Colonic mucosa (tissue), 4 donors: ENCODE measurements at regions not wholly inside any gene's neighbourhood (a gene's known extent, or its start where the extent isn't known, plus 50 kb on each side); places are given as distances from the start of the nearest gene placed in this dataset.

Experiments used
- DNase-seq: peaks from one replicate; pipeline ENCODE4 v3.0.0-alpha.2; 2020
- H3K27ac ChIP-seq: fragments of 200-600 bp; one replicate; pipeline ENCODE4 v1.8.0; 2021
- H3K27me3 ChIP-seq: fragments of 200-600 bp; one replicate; pipeline ENCODE4 v1.8.0; 2021
- H3K36me3 ChIP-seq: fragments of 200-600 bp; one replicate; pipeline ENCODE4 v1.8.0; 2021
- H3K4me1 ChIP-seq: fragments of 200-600 bp; one replicate; pipeline ENCODE4 v1.8.0; 2021; ENCODE audit warnings: mild to moderate bottlenecking
- H3K4me3 ChIP-seq: fragments of 200-600 bp; one replicate; pipeline ENCODE4 v1.8.0; 2021
- H3K9ac ChIP-seq, 2 donors: one replicate each; pipeline ENCODE4 v1.7.0; 2013; ENCODE audit warnings: control low read depth in 2 of 2, low read depth in 2 of 2, low read length in 2 of 2
- H3K9me3 ChIP-seq: fragments of 200-600 bp; one replicate; pipeline ENCODE4 v1.8.0; 2021
- intact Hi-C: fragments of 100-400 bp; cut with DNase I; formaldehyde crosslinking; loops from one replicate; pipeline ENCODE4 v1.14.1; 2022
- TF ChIP-seq, protein P1 (sequence below): fragments of 200-600 bp; IDR thresholded peaks from one replicate; pipeline ENCODE4 v1.8.0; 2022; ENCODE audit warnings: antibody characterized with exemption, mild to moderate bottlenecking
- donor health status: healthy.
- donor health status: DM: no; HTN: no; CAD: no.
- donor health status: DM: no; HTN: no; CAD: no.

DNA sequence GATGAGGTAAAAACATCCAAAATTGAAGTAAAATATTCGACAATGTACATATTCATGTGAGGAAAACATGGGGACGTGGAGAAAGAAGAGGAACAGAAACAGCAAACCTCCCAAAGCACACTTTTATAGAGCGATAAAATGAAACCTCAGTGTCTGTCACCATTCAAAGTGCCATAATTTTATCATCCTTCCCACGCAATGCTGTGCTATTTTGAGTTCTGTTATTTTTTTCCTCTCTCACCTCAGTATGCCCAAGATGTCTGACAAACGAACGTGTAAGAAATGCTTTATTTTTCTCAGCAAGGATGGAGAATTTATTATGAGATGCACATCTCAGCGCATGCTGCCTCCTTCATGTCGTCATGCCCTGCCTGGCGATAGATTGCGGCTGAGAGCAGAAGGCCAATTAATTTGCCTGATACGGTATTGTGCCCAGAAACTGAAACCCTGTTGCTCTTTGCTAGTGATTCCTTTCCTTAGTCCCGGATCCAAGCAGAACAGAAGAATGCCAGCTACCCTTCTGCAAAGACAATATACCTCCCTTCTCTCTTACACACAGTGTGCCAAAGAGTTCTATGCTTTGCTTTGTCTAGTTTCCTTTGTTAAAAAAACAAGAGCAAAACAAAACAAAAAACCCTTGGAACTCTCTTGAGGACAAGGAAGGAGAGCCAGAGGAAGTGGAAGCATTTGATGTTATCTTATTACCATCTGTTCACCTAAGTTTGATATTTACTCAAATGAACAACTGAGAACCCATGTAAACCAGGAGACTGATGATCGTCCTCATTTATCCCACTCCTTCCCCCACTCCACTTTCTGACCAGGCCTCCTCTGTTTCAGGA, 192.4 kb downstream of the SEMA6A start:
- Histone ChIP-seq H3K4me3 (no peak overlapping the region), H3K27ac (no peak overlapping the region), H3K4me1 (no peaks in the 10 kb centered on the region), H3K9me3 (no peaks in the 10 kb centered on the region), H3K36me3 (no peaks in the 10 kb centered on the region), H3K9ac (no peak overlapping the region), H3K27me3 (no peaks in the 10 kb centered on the region)
- intact Hi-C loops = no loop called here
- TF ChIP-seq, protein P1, sequence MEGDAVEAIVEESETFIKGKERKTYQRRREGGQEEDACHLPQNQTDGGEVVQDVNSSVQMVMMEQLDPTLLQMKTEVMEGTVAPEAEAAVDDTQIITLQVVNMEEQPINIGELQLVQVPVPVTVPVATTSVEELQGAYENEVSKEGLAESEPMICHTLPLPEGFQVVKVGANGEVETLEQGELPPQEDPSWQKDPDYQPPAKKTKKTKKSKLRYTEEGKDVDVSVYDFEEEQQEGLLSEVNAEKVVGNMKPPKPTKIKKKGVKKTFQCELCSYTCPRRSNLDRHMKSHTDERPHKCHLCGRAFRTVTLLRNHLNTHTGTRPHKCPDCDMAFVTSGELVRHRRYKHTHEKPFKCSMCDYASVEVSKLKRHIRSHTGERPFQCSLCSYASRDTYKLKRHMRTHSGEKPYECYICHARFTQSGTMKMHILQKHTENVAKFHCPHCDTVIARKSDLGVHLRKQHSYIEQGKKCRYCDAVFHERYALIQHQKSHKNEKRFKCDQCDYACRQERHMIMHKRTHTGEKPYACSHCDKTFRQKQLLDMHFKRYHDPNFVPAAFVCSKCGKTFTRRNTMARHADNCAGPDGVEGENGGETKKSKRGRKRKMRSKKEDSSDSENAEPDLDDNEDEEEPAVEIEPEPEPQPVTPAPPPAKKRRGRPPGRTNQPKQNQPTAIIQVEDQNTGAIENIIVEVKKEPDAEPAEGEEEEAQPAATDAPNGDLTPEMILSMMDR = no peak
- no peak for DNase-seq

- H3K27me3 ChIP-seq = no peaks in the 10 kb centered on the region
- no peaks in the 10 kb centered on the region for H3K36me3 ChIP-seq
These were observed 193.4 kb downstream of the SEMA6A start for GRCh38 chr5:116381201-116381600.

GRCh38 chr5:116380621-116381020, 194.0 kb downstream of the SEMA6A start:
- H3K9me3 ChIP-seq = no peaks in the 10 kb centered on the region
- H3K27ac ChIP-seq = no peak overlapping the region
- intact Hi-C loops = no loop called here
- no peaks in the 10 kb centered on the region for H3K4me1 ChIP-seq
- H3K9ac ChIP-seq = no peak overlapping the region
- no peaks in the 10 kb centered on the region for H3K36me3 ChIP-seq
- no peak for DNase-seq
- TF ChIP-seq, protein P1 = no peak
- no peak overlapping the region for H3K4me3 ChIP-seq
- H3K27me3 ChIP-seq = no peaks in the 10 kb centered on the region

More at GRCh38 chr5:116381201-116381600, 193.4 kb downstream of the SEMA6A start:
- no peaks in the 10 kb centered on the region for H3K9me3 ChIP-seq
- no peak overlapping the region for H3K9ac ChIP-seq
- DNase-seq = no peak
- H3K27ac ChIP-seq = no peak overlapping the region
- TF ChIP-seq, protein P1 = no peak
- intact Hi-C loops = no loop called here
- H3K4me1 ChIP-seq = no peaks in the 10 kb centered on the region
- no peak overlapping the region for H3K4me3 ChIP-seq

DNA sequence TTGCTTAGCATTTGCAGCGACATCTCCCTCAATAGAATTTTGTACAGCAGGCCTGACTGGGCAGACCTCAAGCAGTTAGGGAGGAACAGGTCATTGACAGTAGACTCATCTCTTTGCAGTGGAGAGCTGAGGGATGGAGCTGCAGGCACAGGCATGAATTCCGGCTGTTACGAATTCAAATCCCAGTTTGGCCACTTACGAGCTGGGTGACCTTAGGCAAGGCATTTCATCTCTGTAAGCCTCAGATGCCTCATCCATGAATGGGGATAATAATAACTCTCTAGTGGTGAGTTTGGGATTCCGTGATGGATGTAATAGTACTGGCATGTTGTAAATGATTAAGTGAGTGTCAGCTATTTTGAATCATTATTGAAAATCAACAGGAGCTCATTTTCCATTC, 195.3 kb downstream of the SEMA6A start:
- Histone ChIP-seq H3K4me3 (no peak overlapping the region), H3K4me1 (no peaks in the 10 kb centered on the region), H3K36me3 (no peaks in the 10 kb centered on the region), H3K9me3 (no peaks in the 10 kb centered on the region), H3K27me3 (no peaks in the 10 kb centered on the region), H3K27ac (no peak overlapping the region), H3K9ac (no peak overlapping the region)
- TF ChIP-seq, protein P1 = no peak
- intact Hi-C loops = no loop called here
- no peak for DNase-seq

GRCh38 chr5:116378777-116379121, 195.9 kb downstream of the SEMA6A start:
- Histone ChIP-seq H3K4me3 (no peak overlapping the region), H3K4me1 (no peaks in the 10 kb centered on the region), H3K27me3 (no peaks in the 10 kb centered on the region), H3K9ac (no peak overlapping the region), H3K27ac (no peak overlapping the region), H3K36me3 (no peaks in the 10 kb centered on the region), H3K9me3 (no peaks in the 10 kb centered on the region)
- TF ChIP-seq, protein P1 = no peak
- DNase-seq = no peak
- intact Hi-C loops = no loop called here
